SKM-1 treated with dmso at 0.1 percent for 144 hours (cell line): ENCODE measurements at regions not wholly inside any gene's neighbourhood (a gene's known extent, or its start where the extent isn't known, plus 50 kb on each side); places are given as distances from the start of the nearest gene placed in this dataset.
A peak's percentile ranks its signal among the peaks of the same experiment; 100 is the strongest.
"Not testable (repeated sequence)": the region's sequence is repeated elsewhere in the genome, so short reads cannot be mapped to it uniquely, and the experiment has no call there.

Source experiments
- DNase-seq: peaks from one replicate; lab custom pipeline; 2025; ENCODE audit not compliant: unreplicated experiment; lab: John Stamatoyannopoulos, UW

GRCh38 chr9:31168161-31168560, 1216.3 kb upstream of the ACO1 start:
- DNase-seq: no peak

GRCh38 chr9:31174681-31175080, 1209.8 kb upstream of the ACO1 start:
- DNase-seq: no peak

GRCh38 chr9:31183866-31184265, 1200.6 kb upstream of the ACO1 start:
- no peak for DNase-seq

- no peak for DNase-seq
Measured at GRCh38 chr9:31185831-31186230, 1198.6 kb upstream of the ACO1 start.

- no peak for DNase-seq
Measured at GRCh38 chr9:31188496-31188895, 1195.9 kb upstream of the ACO1 start.

GRCh38 chr9:31210978-31211570, 1173.4 kb upstream of the ACO1 start:
- DNase-seq: peak; percentile 35

GRCh38 chr9:31229976-31230375, 1154.5 kb upstream of the ACO1 start:
- DNase-seq: not testable (repeated sequence)

GRCh38 chr9:31232485-31232884, 1152.0 kb upstream of the ACO1 start:
- no peak for DNase-seq

GRCh38 chr9:31236344-31236743, 1148.1 kb upstream of the ACO1 start:
- DNase-seq: no peak

GRCh38 chr9:31243386-31243785, 1141.1 kb upstream of the ACO1 start:
- no peak for DNase-seq

GRCh38 chr9:31248156-31248555, 1136.3 kb upstream of the ACO1 start:
- DNase-seq: no peak

- no peak for DNase-seq
Measured at GRCh38 chr9:31251386-31251785, 1133.1 kb upstream of the ACO1 start.

GRCh38 chr9:31253800-31254762, 1130.4 kb upstream of the ACO1 start:
- no peak for DNase-seq

- DNase-seq: no peak
Measured at GRCh38 chr9:31255211-31255610, 1129.2 kb upstream of the ACO1 start.

GRCh38 chr9:31259824-31260223, 1124.6 kb upstream of the ACO1 start:
- DNase-seq: no peak

GRCh38 chr9:31272456-31273295, 1111.8 kb upstream of the ACO1 start:
- DNase-seq: no peak

- no peak for DNase-seq
Measured at GRCh38 chr9:31275419-31275818, 1109.0 kb upstream of the ACO1 start.

GRCh38 chr9:31290731-31291130, 1093.7 kb upstream of the ACO1 start:
- DNase-seq: no peak

GRCh38 chr9:31302620-31303418, 1081.6 kb upstream of the ACO1 start:
- no peak for DNase-seq

GRCh38 chr9:31304576-31304975, 1079.9 kb upstream of the ACO1 start:
- no peak for DNase-seq

- no peak for DNase-seq
Measured at GRCh38 chr9:31314241-31314640, 1070.2 kb upstream of the ACO1 start.
